ENCODE measurements at regions not wholly inside any gene's neighbourhood (a gene's known extent, or its start where the extent isn't known, plus 50 kb on each side); places are given as distances from the start of the nearest gene placed in this dataset.

GRCh38 chr11:69367211-69367964 is 73.4 kb downstream of the MYEOV start:
- TF ChIP-seq SP7 (tag by site-specific recombination; IDR thresholded peaks at IDR 0.05) (no peak), PRDM6 (tag by site-specific recombination; IDR thresholded peaks at IDR 0.05) (no peak), ZNF521 (tag by site-specific recombination; IDR thresholded peaks at IDR 0.05) (no peak), ZNF10 (tag by site-specific recombination; IDR thresholded peaks at IDR 0.05) (no peak), ZNF776 (tag by site-specific recombination; IDR thresholded peaks at IDR 0.05; ENCODE audit: borderline replicate concordance) (no peak), ZNF292 (tag by site-specific recombination; IDR thresholded peaks at IDR 0.05; ENCODE audit: borderline replicate concordance, low read depth) (no peak), ZNF274 (IDR thresholded peaks at IDR 0.05; ENCODE audit: low read length) (no peak), ZNF274 (tag by site-specific recombination; IDR thresholded peaks at IDR 0.05; ENCODE audit: borderline replicate concordance) (no peak), ZNF707 (tag by site-specific recombination; IDR thresholded peaks at IDR 0.05) (no peak), ZNF302 (tag by site-specific recombination; IDR thresholded peaks at IDR 0.05; ENCODE audit: low read depth) (no peak), ZNF639 (tag by site-specific recombination; IDR thresholded peaks at IDR 0.05) (no peak)
- TF ChIP-seq, protein P1, sequence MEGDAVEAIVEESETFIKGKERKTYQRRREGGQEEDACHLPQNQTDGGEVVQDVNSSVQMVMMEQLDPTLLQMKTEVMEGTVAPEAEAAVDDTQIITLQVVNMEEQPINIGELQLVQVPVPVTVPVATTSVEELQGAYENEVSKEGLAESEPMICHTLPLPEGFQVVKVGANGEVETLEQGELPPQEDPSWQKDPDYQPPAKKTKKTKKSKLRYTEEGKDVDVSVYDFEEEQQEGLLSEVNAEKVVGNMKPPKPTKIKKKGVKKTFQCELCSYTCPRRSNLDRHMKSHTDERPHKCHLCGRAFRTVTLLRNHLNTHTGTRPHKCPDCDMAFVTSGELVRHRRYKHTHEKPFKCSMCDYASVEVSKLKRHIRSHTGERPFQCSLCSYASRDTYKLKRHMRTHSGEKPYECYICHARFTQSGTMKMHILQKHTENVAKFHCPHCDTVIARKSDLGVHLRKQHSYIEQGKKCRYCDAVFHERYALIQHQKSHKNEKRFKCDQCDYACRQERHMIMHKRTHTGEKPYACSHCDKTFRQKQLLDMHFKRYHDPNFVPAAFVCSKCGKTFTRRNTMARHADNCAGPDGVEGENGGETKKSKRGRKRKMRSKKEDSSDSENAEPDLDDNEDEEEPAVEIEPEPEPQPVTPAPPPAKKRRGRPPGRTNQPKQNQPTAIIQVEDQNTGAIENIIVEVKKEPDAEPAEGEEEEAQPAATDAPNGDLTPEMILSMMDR (tag by site-specific recombination; IDR thresholded peaks at IDR 0.05), result no peak
- TF ChIP-seq, protein P2, sequence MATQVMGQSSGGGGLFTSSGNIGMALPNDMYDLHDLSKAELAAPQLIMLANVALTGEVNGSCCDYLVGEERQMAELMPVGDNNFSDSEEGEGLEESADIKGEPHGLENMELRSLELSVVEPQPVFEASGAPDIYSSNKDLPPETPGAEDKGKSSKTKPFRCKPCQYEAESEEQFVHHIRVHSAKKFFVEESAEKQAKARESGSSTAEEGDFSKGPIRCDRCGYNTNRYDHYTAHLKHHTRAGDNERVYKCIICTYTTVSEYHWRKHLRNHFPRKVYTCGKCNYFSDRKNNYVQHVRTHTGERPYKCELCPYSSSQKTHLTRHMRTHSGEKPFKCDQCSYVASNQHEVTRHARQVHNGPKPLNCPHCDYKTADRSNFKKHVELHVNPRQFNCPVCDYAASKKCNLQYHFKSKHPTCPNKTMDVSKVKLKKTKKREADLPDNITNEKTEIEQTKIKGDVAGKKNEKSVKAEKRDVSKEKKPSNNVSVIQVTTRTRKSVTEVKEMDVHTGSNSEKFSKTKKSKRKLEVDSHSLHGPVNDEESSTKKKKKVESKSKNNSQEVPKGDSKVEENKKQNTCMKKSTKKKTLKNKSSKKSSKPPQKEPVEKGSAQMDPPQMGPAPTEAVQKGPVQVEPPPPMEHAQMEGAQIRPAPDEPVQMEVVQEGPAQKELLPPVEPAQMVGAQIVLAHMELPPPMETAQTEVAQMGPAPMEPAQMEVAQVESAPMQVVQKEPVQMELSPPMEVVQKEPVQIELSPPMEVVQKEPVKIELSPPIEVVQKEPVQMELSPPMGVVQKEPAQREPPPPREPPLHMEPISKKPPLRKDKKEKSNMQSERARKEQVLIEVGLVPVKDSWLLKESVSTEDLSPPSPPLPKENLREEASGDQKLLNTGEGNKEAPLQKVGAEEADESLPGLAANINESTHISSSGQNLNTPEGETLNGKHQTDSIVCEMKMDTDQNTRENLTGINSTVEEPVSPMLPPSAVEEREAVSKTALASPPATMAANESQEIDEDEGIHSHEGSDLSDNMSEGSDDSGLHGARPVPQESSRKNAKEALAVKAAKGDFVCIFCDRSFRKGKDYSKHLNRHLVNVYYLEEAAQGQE (tag by site-specific recombination; IDR thresholded peaks at IDR 0.05), result no peak

Data from HEK293 (cell line).